ENCODE measurements at regions not wholly inside any gene's neighbourhood (a gene's known extent, or its start where the extent isn't known, plus 50 kb on each side); places are given as distances from the start of the nearest gene placed in this dataset.

DNA sequence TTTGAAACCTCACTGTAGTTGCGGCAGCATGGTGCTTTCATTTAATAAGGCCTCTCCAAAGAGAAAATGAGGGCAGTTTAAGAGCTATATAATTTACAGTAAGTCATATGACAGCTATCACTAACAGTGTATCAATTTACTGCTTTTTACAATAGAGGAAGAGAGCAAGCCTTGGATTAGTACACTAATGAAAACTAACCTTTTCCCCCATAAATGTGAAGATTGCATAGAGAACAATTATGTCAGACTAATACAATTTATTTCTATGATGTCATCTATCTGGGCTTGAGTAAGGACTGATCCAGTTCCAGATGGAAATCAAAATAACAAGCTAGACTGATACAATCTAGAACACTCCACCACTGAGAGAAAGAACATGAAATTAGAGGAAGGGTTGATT is 78.1 kb upstream of the FAM83B start:
- Histone ChIP-seq H3K27me3 (no peaks in the 10 kb centered on the region), H3K36me3 (no peaks in the 10 kb centered on the region), H3K9me3 (no peaks in the 10 kb centered on the region), H3K27ac (no peak overlapping the region), H3K4me3 (no peak overlapping the region), H3K4me1 (no peaks in the 10 kb centered on the region)
- ATAC-seq, result no peak
- no peak for DNase-seq
- intact Hi-C loops (cut with DNase I), result no loop called here
- TF ChIP-seq, protein P1, sequence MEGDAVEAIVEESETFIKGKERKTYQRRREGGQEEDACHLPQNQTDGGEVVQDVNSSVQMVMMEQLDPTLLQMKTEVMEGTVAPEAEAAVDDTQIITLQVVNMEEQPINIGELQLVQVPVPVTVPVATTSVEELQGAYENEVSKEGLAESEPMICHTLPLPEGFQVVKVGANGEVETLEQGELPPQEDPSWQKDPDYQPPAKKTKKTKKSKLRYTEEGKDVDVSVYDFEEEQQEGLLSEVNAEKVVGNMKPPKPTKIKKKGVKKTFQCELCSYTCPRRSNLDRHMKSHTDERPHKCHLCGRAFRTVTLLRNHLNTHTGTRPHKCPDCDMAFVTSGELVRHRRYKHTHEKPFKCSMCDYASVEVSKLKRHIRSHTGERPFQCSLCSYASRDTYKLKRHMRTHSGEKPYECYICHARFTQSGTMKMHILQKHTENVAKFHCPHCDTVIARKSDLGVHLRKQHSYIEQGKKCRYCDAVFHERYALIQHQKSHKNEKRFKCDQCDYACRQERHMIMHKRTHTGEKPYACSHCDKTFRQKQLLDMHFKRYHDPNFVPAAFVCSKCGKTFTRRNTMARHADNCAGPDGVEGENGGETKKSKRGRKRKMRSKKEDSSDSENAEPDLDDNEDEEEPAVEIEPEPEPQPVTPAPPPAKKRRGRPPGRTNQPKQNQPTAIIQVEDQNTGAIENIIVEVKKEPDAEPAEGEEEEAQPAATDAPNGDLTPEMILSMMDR (IDR thresholded peaks at IDR 0.05), result no peak
- 91 to 92% methylated on average over 1 of the region's 1 CpG for WGBS, 2 donors
- FAIRE-seq, result no peak

- H3K4me3 ChIP-seq, result no peak overlapping the region
- TF ChIP-seq, protein P1 (IDR thresholded peaks at IDR 0.05), result no peak
- no peak for ATAC-seq
- H3K4me1 ChIP-seq, result no peaks in the 10 kb centered on the region
- no peak overlapping the region for H3K27ac ChIP-seq
- 95% methylated on average over 12 of the region's 12 CpGs for WGBS, 2 donors
- H3K36me3 ChIP-seq, result no peaks in the 10 kb centered on the region
- FAIRE-seq, result no peak
- no peaks in the 10 kb centered on the region for H3K9me3 ChIP-seq
- no peak for DNase-seq
- H3K27me3 ChIP-seq, result no peaks in the 10 kb centered on the region
- intact Hi-C loops (cut with DNase I), result no loop called here
These were observed 76.2 kb upstream of the FAM83B start for GRCh38 chr6:54770328-54770727.

GRCh38 chr6:54771968-54772367 is 74.6 kb upstream of the FAM83B start:
- no peak for FAIRE-seq
- H3K27me3 ChIP-seq, result no peaks in the 10 kb centered on the region
- no peak for DNase-seq
- no peak for ATAC-seq
- H3K36me3 ChIP-seq, result no peaks in the 10 kb centered on the region
- no peak overlapping the region for H3K4me3 ChIP-seq
- H3K27ac ChIP-seq, result no peak overlapping the region
- intact Hi-C loops (cut with DNase I), result no loop called here
- 92% methylated on average over 3 of the region's 3 CpGs for WGBS, 2 donors
- no peaks in the 10 kb centered on the region for H3K9me3 ChIP-seq
- H3K4me1 ChIP-seq, result no peaks in the 10 kb centered on the region
- TF ChIP-seq, protein P1 (IDR thresholded peaks at IDR 0.05), result no peak

- WGBS, 2 donors, result 67 to 78% methylated on average over 2 of the region's 2 CpGs
- no peak for ATAC-seq
- intact Hi-C loops (cut with DNase I), result no loop called here
- Histone ChIP-seq H3K27ac (no peak overlapping the region), H3K9me3 (no peaks in the 10 kb centered on the region), H3K36me3 (no peaks in the 10 kb centered on the region), H3K4me1 (no peaks in the 10 kb centered on the region), H3K27me3 (no peaks in the 10 kb centered on the region), H3K4me3 (no peak overlapping the region)
- no peak for DNase-seq
- TF ChIP-seq, protein P1 (IDR thresholded peaks at IDR 0.05), result no peak
- no peak for FAIRE-seq
These were observed 74.0 kb upstream of the FAM83B start for GRCh38 chr6:54772610-54773009.

DNA sequence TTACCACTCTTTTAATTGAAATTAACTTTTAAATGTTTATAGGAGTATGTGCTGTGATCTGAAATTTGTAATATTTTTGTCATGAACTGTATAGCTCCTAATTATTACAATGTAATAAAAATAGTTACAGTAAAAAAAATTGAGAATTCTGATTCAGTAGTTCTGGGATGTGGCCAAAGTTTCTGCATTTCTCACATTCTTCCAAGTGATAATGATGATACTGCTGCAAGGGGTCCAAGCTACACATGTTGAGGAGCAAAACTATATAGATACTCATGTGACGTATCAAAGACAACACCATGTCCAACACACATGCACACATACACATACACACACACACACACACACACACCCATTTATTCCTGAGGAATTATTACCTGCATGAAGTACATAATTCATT is 71.0 kb upstream of the FAM83B start:
- no peaks in the 10 kb centered on the region for H3K9me3 ChIP-seq
- H3K36me3 ChIP-seq, result no peaks in the 10 kb centered on the region
- H3K27me3 ChIP-seq, result no peaks in the 10 kb centered on the region
- FAIRE-seq, result no peak
- no peaks in the 10 kb centered on the region for H3K4me1 ChIP-seq
- H3K27ac ChIP-seq, result no peak overlapping the region
- intact Hi-C loops (cut with DNase I), result no loop called here
- H3K4me3 ChIP-seq, result no peak overlapping the region
- ATAC-seq, result no peak
- no peak for DNase-seq
- TF ChIP-seq, protein P1 (IDR thresholded peaks at IDR 0.05), result no peak
- 84 to 91% methylated on average over 1 of the region's 1 CpG for WGBS, 2 donors
